ENCODE measurements at regions not wholly inside any gene's neighbourhood (a gene's known extent, or its start where the extent isn't known, plus 50 kb on each side); places are given as distances from the start of the nearest gene placed in this dataset.
"Not testable (repeated sequence)": the region's sequence is repeated elsewhere in the genome, so short reads cannot be mapped to it uniquely, and the experiment has no call there.

GRCh38 chr14:19158588-19158987 lies 191.4 kb downstream of the POTEM start:
- not testable (repeated sequence) for H3K79me2 ChIP-seq (ENCODE audit: insufficient read depth, low read length); H3K27ac ChIP-seq (ENCODE audit: low read depth, low read length, poor library complexity, severe bottlenecking); H3K9me2 ChIP-seq (ENCODE audit: low read depth, low read length); H4K20me1 ChIP-seq (ENCODE audit: insufficient read depth, low read length); H3F3A ChIP-seq (ENCODE audit: insufficient read depth, low read length); H3K9ac ChIP-seq (ENCODE audit: low read length); H3K27me3 ChIP-seq (ENCODE audit: insufficient read depth, low read length); H3K36me3 ChIP-seq (ENCODE audit: insufficient read depth, low read length); H3K9me3 ChIP-seq (ENCODE audit: low read length); H2AFZ ChIP-seq (ENCODE audit: low read length); H3K4me1 ChIP-seq (ENCODE audit: insufficient read depth, low read length, severe bottlenecking); H3K4me3 ChIP-seq (ENCODE audit: low read depth, low read length, poor library complexity, severe bottlenecking); H3K4me2 ChIP-seq (ENCODE audit: low read length)

GRCh38 chr14:19159003-19159625 lies 191.9 kb downstream of the POTEM start:
- not testable (repeated sequence) for H4K20me1 ChIP-seq (ENCODE audit: insufficient read depth, low read length); H3K4me2 ChIP-seq (ENCODE audit: low read length); H3K36me3 ChIP-seq (ENCODE audit: insufficient read depth, low read length); H3K9me3 ChIP-seq (ENCODE audit: low read length); H3K9me2 ChIP-seq (ENCODE audit: low read depth, low read length); H3K4me3 ChIP-seq (ENCODE audit: low read depth, low read length, poor library complexity, severe bottlenecking); H3K4me1 ChIP-seq (ENCODE audit: insufficient read depth, low read length, severe bottlenecking); H3K79me2 ChIP-seq (ENCODE audit: insufficient read depth, low read length); H3K9ac ChIP-seq (ENCODE audit: low read length); H3K27me3 ChIP-seq (ENCODE audit: insufficient read depth, low read length); H3F3A ChIP-seq (ENCODE audit: insufficient read depth, low read length); H3K27ac ChIP-seq (ENCODE audit: low read depth, low read length, poor library complexity, severe bottlenecking); H2AFZ ChIP-seq (ENCODE audit: low read length)

DNA sequence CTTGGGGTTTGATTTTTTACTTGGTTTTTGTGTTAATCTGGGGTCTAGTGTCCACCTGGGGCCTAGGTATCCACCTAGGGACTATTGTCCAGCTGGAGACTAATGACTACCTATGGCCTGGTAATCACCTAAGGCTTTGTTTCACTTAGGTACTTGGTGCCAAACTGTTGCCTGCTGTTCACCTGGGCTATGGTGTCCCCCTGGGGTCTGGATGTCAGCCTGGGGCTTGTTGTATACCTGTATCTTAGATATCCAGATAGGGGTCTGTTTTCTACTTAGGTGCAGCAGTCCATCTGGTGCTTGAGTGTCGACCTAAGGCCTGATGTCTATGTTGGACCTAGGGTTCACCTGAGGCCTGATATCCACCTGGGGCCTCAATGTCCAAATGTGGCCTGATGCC lies 193.1 kb downstream of the POTEM start:
- H3K36me3 ChIP-seq (ENCODE audit: insufficient read depth, low read length); H2AFZ ChIP-seq (ENCODE audit: low read length); H3K27me3 ChIP-seq (ENCODE audit: insufficient read depth, low read length); H3K27ac ChIP-seq (ENCODE audit: low read depth, low read length, poor library complexity, severe bottlenecking); H3F3A ChIP-seq (ENCODE audit: insufficient read depth, low read length); H3K9ac ChIP-seq (ENCODE audit: low read length); H3K9me2 ChIP-seq (ENCODE audit: low read depth, low read length); H3K4me3 ChIP-seq (ENCODE audit: low read depth, low read length, poor library complexity, severe bottlenecking); H3K9me3 ChIP-seq (ENCODE audit: low read length); H3K4me2 ChIP-seq (ENCODE audit: low read length); H4K20me1 ChIP-seq (ENCODE audit: insufficient read depth, low read length); H3K4me1 ChIP-seq (ENCODE audit: insufficient read depth, low read length, severe bottlenecking); H3K79me2 ChIP-seq (ENCODE audit: insufficient read depth, low read length): not testable (repeated sequence)

DNA sequence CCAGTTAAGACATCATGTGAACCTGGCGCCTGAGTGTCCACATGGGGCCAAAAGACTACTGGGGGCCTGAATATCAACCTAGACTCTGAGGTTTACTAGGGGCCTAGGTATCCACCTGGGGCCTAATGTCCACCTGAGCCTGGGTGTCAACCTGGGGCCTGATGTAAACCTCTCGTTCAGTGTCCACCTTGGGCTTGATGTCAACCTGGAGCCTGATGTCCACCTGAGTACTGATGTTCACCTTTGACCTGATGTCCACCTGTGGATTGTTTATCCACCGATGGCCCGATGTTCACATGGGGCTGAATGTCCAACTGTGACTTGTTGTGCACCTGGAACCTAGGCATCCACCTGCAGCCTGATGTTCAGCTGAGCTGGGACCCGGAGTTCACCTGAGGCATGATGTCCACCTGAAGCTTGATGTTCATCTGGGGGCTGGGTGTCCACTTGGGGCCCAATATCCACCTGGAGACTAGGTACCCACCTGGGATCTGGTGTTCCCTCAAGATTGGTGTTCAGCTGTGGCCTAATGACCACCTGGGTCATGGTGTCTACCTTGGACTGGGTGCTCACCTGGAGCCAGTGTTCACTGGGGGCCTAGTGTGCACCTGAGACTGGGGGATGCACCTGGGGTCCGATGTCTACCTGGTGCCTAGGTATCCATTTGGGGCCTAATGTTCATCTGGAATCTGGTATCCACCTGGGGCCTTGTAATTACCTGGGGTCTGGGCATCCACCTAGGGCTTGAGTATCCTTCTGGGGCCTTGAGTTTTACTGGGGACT lies 194.2 kb downstream of the POTEM start:
- H3K9me2 ChIP-seq (ENCODE audit: low read depth, low read length); H3K36me3 ChIP-seq (ENCODE audit: insufficient read depth, low read length); H3K27me3 ChIP-seq (ENCODE audit: insufficient read depth, low read length); H4K20me1 ChIP-seq (ENCODE audit: insufficient read depth, low read length); H3K9ac ChIP-seq (ENCODE audit: low read length); H3K4me3 ChIP-seq (ENCODE audit: low read depth, low read length, poor library complexity, severe bottlenecking); H3K79me2 ChIP-seq (ENCODE audit: insufficient read depth, low read length); H3K9me3 ChIP-seq (ENCODE audit: low read length); H3F3A ChIP-seq (ENCODE audit: insufficient read depth, low read length); H2AFZ ChIP-seq (ENCODE audit: low read length); H3K4me1 ChIP-seq (ENCODE audit: insufficient read depth, low read length, severe bottlenecking); H3K27ac ChIP-seq (ENCODE audit: low read depth, low read length, poor library complexity, severe bottlenecking); H3K4me2 ChIP-seq (ENCODE audit: low read length): not testable (repeated sequence)

DNA sequence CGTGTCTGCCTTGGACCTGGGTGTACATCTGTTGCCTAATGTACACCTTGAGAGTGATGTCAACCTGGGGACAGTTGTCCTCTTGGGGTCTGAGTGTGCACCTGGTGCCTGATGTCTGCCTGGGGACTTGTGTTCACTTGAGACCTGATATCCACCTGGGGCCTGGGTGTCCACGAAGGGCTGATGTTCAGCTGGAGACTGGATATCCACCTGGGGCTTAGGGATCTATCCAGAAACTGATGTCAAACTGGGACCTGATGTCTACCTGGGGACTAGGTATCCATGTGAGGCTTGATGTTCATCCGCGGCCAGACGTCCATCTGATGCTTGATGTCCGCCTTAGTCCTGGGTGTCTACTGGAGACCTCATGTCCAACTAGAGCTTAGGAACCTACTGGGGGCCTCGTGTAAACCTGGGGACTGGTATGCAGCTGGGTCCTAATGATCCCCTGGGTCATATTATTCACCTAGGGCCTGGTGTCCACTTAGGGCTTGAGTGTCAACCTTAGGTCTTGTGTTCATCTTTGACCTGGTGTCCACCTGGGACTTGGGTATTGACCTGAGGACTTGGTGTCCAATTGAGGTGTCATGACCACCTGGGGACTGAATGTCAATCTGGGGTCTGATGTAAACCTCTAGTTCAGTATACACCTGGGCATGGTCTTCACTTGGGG lies 194.9 kb downstream of the POTEM start:
- not testable (repeated sequence) for H3K36me3 ChIP-seq (ENCODE audit: insufficient read depth, low read length); H3K27ac ChIP-seq (ENCODE audit: low read depth, low read length, poor library complexity, severe bottlenecking); H3K27me3 ChIP-seq (ENCODE audit: insufficient read depth, low read length); H3K4me2 ChIP-seq (ENCODE audit: low read length); H3K9me2 ChIP-seq (ENCODE audit: low read depth, low read length); H3K4me3 ChIP-seq (ENCODE audit: low read depth, low read length, poor library complexity, severe bottlenecking); H4K20me1 ChIP-seq (ENCODE audit: insufficient read depth, low read length); H3K9ac ChIP-seq (ENCODE audit: low read length); H3F3A ChIP-seq (ENCODE audit: insufficient read depth, low read length); H3K4me1 ChIP-seq (ENCODE audit: insufficient read depth, low read length, severe bottlenecking); H2AFZ ChIP-seq (ENCODE audit: low read length); H3K9me3 ChIP-seq (ENCODE audit: low read length); H3K79me2 ChIP-seq (ENCODE audit: insufficient read depth, low read length)

- H2AFZ ChIP-seq (ENCODE audit: low read length); H3F3A ChIP-seq (ENCODE audit: insufficient read depth, low read length); H3K36me3 ChIP-seq (ENCODE audit: insufficient read depth, low read length); H3K27me3 ChIP-seq (ENCODE audit: insufficient read depth, low read length); H3K4me1 ChIP-seq (ENCODE audit: insufficient read depth, low read length, severe bottlenecking); H3K27ac ChIP-seq (ENCODE audit: low read depth, low read length, poor library complexity, severe bottlenecking); H3K4me2 ChIP-seq (ENCODE audit: low read length); H3K9ac ChIP-seq (ENCODE audit: low read length); H3K4me3 ChIP-seq (ENCODE audit: low read depth, low read length, poor library complexity, severe bottlenecking); H4K20me1 ChIP-seq (ENCODE audit: insufficient read depth, low read length); H3K79me2 ChIP-seq (ENCODE audit: insufficient read depth, low read length); H3K9me2 ChIP-seq (ENCODE audit: low read depth, low read length); H3K9me3 ChIP-seq (ENCODE audit: low read length): not testable (repeated sequence)
These were observed 195.7 kb downstream of the POTEM start for GRCh38 chr14:19162920-19163319.

DNA sequence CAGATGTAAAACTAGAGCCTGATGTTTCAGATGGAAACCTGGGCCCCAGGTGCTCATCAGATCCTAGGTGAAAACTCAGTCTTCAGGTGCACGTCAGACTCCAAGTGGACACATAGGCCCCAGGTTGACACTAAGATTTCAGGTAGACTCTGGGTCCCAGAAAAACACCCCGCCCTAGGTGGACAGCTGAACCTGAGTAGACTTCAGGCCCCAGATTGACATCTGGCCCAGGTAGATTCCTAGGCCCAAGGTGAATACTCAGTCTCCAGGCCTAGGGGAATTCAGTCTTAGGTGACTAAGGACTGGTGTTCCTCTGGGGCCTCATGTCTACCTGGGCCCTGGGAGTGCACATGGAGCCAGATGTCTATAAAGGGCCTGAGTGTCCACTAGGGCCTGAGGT lies 196.7 kb downstream of the POTEM start:
- not testable (repeated sequence) for H3K27ac ChIP-seq (ENCODE audit: low read depth, low read length, poor library complexity, severe bottlenecking); H3K4me3 ChIP-seq (ENCODE audit: low read depth, low read length, poor library complexity, severe bottlenecking); H3K9ac ChIP-seq (ENCODE audit: low read length); H3K27me3 ChIP-seq (ENCODE audit: insufficient read depth, low read length); H3F3A ChIP-seq (ENCODE audit: insufficient read depth, low read length); H3K9me2 ChIP-seq (ENCODE audit: low read depth, low read length); H3K4me2 ChIP-seq (ENCODE audit: low read length); H3K36me3 ChIP-seq (ENCODE audit: insufficient read depth, low read length); H2AFZ ChIP-seq (ENCODE audit: low read length); H3K9me3 ChIP-seq (ENCODE audit: low read length); H4K20me1 ChIP-seq (ENCODE audit: insufficient read depth, low read length); H3K4me1 ChIP-seq (ENCODE audit: insufficient read depth, low read length, severe bottlenecking); H3K79me2 ChIP-seq (ENCODE audit: insufficient read depth, low read length)

Data from OCI-LY1 (cell line).